ENCODE measurements at regions not wholly inside any gene's neighbourhood (a gene's known extent, or its start where the extent isn't known, plus 50 kb on each side); places are given as distances from the start of the nearest gene placed in this dataset.

DNA sequence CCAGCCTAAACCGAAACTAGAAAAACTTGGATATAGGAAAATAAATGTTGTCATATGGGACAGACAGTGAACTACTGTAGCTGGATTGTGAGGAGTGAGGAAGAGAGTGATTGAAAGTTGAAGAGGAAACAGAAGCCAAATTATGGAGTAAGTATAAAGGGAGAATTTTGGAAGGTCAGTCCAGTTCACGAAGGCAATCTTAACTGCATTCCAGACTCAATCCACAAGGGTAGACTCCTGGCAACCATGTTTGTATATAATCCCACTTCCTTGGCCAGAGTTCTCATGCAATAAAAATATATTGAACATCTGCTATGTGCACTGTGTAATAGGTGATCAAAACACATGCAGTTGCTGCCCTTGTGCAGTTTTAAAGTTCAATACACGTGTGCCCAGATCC, 58.6 kb upstream of the CAMK2D start:
- H3K4me3 ChIP-seq (ENCODE audit: low read depth, low read length), result no peak overlapping the region
- no peak for DNase-seq (ENCODE audit: low read depth)
- in situ Hi-C loops (cut with HindIII; ENCODE audit: low sequenced_read_pairs), result no loop called here
- TF ChIP-seq, protein P1, sequence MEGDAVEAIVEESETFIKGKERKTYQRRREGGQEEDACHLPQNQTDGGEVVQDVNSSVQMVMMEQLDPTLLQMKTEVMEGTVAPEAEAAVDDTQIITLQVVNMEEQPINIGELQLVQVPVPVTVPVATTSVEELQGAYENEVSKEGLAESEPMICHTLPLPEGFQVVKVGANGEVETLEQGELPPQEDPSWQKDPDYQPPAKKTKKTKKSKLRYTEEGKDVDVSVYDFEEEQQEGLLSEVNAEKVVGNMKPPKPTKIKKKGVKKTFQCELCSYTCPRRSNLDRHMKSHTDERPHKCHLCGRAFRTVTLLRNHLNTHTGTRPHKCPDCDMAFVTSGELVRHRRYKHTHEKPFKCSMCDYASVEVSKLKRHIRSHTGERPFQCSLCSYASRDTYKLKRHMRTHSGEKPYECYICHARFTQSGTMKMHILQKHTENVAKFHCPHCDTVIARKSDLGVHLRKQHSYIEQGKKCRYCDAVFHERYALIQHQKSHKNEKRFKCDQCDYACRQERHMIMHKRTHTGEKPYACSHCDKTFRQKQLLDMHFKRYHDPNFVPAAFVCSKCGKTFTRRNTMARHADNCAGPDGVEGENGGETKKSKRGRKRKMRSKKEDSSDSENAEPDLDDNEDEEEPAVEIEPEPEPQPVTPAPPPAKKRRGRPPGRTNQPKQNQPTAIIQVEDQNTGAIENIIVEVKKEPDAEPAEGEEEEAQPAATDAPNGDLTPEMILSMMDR (IDR thresholded peaks at IDR 0.05; ENCODE audit: low read depth, low read length, missing control alignments), result no peak

DNA sequence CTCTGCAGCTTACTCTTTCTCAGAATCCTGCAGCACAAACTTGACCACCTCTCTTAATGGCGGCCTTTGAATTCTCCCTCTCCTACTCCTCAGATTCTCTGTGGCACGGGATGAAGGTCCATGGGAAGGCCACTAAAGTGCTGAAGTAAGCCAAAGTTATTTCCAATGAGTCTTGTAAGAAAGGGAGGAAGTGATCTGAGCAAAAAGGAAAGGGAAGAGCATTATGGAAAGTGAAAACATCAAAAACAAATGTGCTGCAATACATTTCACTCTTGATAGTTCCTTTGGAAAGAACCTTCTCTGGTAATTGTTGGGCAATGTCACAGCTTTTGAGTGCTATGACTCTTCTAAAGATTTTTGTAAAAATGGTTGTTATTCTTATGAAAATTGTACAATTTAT, 54.3 kb upstream of the CAMK2D start:
- H3K4me3 ChIP-seq (ENCODE audit: low read depth, low read length), result no peak overlapping the region
- DNase-seq (ENCODE audit: low read depth), result no peak
- in situ Hi-C loops (cut with HindIII; ENCODE audit: low sequenced_read_pairs), result no loop called here
- TF ChIP-seq, protein P1 (IDR thresholded peaks at IDR 0.05; ENCODE audit: low read depth, low read length, missing control alignments), result no peak

DNA sequence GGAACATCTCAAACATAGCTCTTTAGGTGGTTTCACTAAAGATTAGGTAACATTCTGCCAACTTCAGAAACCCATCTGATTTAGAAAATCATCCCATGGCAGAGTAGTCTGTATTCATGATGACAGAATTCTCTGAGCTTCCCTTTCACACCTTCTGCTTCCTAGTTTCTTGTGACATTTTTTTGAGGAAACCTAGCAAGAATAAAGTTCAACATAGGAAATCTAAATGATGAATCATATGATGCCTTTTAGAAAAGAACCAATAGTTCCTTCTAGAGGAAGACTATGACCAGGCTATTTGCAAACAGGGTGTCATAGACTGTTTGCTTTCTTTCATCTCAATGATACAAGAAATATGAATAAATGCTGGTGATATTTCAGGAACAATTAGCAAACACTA, 49.8 kb upstream of the CAMK2D start:
- no peak for DNase-seq (ENCODE audit: low read depth)
- in situ Hi-C loops (cut with HindIII; ENCODE audit: low sequenced_read_pairs), result no loop called here
- TF ChIP-seq, protein P1 (IDR thresholded peaks at IDR 0.05; ENCODE audit: low read depth, low read length, missing control alignments), result no peak
- no peak overlapping the region for H3K4me3 ChIP-seq (ENCODE audit: low read depth, low read length)

Data from astrocyte of the cerebellum (primary cell).